ENCODE measurements at regions not wholly inside any gene's neighbourhood (a gene's known extent, or its start where the extent isn't known, plus 50 kb on each side); places are given as distances from the start of the nearest gene placed in this dataset.

DNA sequence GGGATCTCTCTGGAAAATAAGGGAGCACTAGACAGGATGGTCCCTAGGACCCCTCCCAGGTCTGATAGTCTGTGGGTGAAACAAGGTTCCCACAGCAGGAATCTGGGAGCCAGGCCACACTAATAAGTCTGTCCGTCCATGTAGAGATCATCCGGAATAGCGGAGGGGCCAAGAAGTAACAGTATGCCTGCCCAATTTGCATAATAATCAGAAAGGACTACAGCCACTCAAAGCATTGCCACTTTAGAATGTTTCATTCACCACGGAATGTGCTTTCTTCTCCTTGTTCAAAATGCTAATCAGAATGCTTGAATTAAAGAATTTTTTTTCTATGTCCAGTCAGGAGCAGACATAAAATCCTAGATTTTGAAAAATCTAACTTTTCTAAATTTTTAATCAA lies 254.9 kb downstream of the ACTL7B start:
- Histone ChIP-seq H3K9me3 (no peaks in the 10 kb centered on the region), H3K27ac (no peak overlapping the region), H3K36me3 (no peaks in the 10 kb centered on the region), H3K4me1 (no peaks in the 10 kb centered on the region), H3K27me3 (no peaks in the 10 kb centered on the region), H3K4me3 (no peak overlapping the region)
- TF ChIP-seq POLR2AphosphoS5 (IDR thresholded peaks at IDR 0.05): no peak
- no peak for TF ChIP-seq EP300 (IDR thresholded peaks at IDR 0.05; ENCODE audit: low read depth)
- TF ChIP-seq POLR2A (IDR thresholded peaks at IDR 0.05): no peak
- TF ChIP-seq, protein P1, sequence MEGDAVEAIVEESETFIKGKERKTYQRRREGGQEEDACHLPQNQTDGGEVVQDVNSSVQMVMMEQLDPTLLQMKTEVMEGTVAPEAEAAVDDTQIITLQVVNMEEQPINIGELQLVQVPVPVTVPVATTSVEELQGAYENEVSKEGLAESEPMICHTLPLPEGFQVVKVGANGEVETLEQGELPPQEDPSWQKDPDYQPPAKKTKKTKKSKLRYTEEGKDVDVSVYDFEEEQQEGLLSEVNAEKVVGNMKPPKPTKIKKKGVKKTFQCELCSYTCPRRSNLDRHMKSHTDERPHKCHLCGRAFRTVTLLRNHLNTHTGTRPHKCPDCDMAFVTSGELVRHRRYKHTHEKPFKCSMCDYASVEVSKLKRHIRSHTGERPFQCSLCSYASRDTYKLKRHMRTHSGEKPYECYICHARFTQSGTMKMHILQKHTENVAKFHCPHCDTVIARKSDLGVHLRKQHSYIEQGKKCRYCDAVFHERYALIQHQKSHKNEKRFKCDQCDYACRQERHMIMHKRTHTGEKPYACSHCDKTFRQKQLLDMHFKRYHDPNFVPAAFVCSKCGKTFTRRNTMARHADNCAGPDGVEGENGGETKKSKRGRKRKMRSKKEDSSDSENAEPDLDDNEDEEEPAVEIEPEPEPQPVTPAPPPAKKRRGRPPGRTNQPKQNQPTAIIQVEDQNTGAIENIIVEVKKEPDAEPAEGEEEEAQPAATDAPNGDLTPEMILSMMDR (IDR thresholded peaks at IDR 0.05): no peak
- intact Hi-C loops (cut with DNase I; ENCODE audit: low total_unique reads) (no loop called here), in situ Hi-C loops (cut with MboI; ENCODE audit: low pct_ligation_motif_present in 1 of 4, low pct_unique_long_range_greater_than_20kb in 1 of 4, low sequenced_read_pairs in 3 of 4) (no loop called here)
- 83 to 90% methylated on average over 2 to 4 of the region's 4 CpGs for WGBS, 2 donors (ENCODE audit: low coverage in 1 of 2)
- DNase-seq: no peak

DNA sequence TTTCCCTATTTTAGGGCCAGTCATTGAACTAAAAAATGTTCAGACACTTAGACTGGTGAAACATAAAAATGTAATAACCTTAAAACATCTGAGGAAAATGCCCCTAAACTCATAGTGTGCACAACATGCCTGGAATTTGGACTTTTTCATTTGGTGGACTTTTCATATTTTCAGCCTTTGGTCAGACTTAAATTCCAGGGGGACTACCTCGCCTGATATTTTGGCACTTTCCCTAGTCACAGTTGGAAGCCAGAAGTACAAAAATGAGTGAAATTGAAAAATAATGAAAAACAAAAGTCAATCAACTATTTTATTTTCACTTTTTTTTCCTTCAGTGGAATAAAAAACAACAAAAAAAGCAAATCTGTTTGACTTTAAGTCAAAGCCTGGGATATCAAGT lies 256.2 kb downstream of the ACTL7B start:
- no peaks in the 10 kb centered on the region for H3K36me3 ChIP-seq
- DNase-seq: no peak
- no peak for TF ChIP-seq POLR2AphosphoS5 (IDR thresholded peaks at IDR 0.05)
- TF ChIP-seq EP300 (IDR thresholded peaks at IDR 0.05; ENCODE audit: low read depth): no peak
- TF ChIP-seq POLR2A (IDR thresholded peaks at IDR 0.05): no peak
- TF ChIP-seq, protein P1 (IDR thresholded peaks at IDR 0.05): no peak
- H3K4me3 ChIP-seq: no peak overlapping the region
- H3K4me1 ChIP-seq: no peaks in the 10 kb centered on the region
- no peaks in the 10 kb centered on the region for H3K9me3 ChIP-seq
- WGBS, 2 donors (ENCODE audit: low coverage in 1 of 2): 44 to 52% methylated on average over 1 of the region's 1 CpG
- intact Hi-C loops (cut with DNase I; ENCODE audit: low total_unique reads) (no loop called here), in situ Hi-C loops (cut with MboI; ENCODE audit: low pct_ligation_motif_present in 1 of 4, low pct_unique_long_range_greater_than_20kb in 1 of 4, low sequenced_read_pairs in 3 of 4) (no loop called here)
- no peak overlapping the region for H3K27ac ChIP-seq
- no peaks in the 10 kb centered on the region for H3K27me3 ChIP-seq

DNA sequence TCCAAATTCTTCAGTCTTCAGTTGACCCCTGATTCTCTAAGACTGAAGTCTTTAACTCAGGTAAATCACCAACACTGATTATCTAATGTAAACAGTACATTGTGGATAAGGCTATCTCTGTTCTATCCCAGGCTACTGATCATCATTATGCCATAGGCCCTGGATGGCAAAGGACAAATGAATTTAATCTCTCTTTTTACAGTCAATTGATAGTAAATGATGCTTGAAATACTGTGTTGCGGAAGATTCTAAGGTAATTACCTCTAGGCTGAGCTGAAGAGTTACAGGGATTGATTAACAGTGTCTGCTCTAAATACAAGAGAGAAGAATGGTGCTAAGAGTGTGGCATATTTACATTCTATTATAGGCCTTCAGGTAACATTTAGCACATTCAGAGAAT lies 264.7 kb downstream of the ACTL7B start:
- no peak overlapping the region for H3K27ac ChIP-seq
- no peak for DNase-seq
- H3K4me3 ChIP-seq: no peak overlapping the region
- in situ Hi-C loops (cut with MboI; ENCODE audit: low pct_ligation_motif_present in 1 of 4, low pct_unique_long_range_greater_than_20kb in 1 of 4, low sequenced_read_pairs in 3 of 4): no loop called here
- intact Hi-C loops (cut with DNase I; ENCODE audit: low total_unique reads): no loop called here
- no peaks in the 10 kb centered on the region for H3K27me3 ChIP-seq
- H3K9me3 ChIP-seq: no peaks in the 10 kb centered on the region
- H3K4me1 ChIP-seq: no peaks in the 10 kb centered on the region
- H3K36me3 ChIP-seq: no peaks in the 10 kb centered on the region
- no peak for TF ChIP-seq POLR2A (IDR thresholded peaks at IDR 0.05)
- TF ChIP-seq POLR2AphosphoS5 (IDR thresholded peaks at IDR 0.05): no peak
- no peak for TF ChIP-seq EP300 (IDR thresholded peaks at IDR 0.05; ENCODE audit: low read depth)
- TF ChIP-seq, protein P1 (IDR thresholded peaks at IDR 0.05): no peak
- 95 to 100% methylated on average over 1 of the region's 1 CpG for WGBS, 2 donors (ENCODE audit: low coverage in 1 of 2)

DNA sequence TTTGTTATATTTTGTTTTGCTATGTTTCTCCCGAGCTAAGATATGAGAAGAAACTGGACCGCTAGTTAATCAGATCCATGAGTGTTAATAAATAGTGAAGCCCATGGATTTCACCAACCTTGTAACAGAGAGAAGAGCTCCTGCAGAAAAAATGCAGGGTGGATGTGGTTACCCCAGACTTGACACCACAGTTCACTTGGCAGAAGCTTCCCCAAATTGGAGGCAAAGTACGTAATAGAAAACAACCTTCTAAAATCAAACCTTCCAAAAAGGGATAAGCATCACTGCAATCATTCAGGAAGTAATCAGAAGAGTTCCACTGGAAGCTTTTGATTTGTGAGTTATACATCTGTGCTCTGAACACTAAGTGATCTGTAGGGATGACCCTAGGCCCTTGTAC lies 267.5 kb downstream of the ACTL7B start:
- DNase-seq: no peak
- Histone ChIP-seq H3K36me3 (no peaks in the 10 kb centered on the region), H3K27me3 (no peaks in the 10 kb centered on the region), H3K4me1 (no peaks in the 10 kb centered on the region), H3K27ac (no peak overlapping the region), H3K9me3 (no peaks in the 10 kb centered on the region), H3K4me3 (no peak overlapping the region)
- TF ChIP-seq EP300 (IDR thresholded peaks at IDR 0.05; ENCODE audit: low read depth): no peak
- TF ChIP-seq POLR2A (IDR thresholded peaks at IDR 0.05): no peak
- TF ChIP-seq POLR2AphosphoS5 (IDR thresholded peaks at IDR 0.05): no peak
- in situ Hi-C loops (cut with MboI; ENCODE audit: low pct_ligation_motif_present in 1 of 4, low pct_unique_long_range_greater_than_20kb in 1 of 4, low sequenced_read_pairs in 3 of 4) (no loop called here), intact Hi-C loops (cut with DNase I; ENCODE audit: low total_unique reads) (no loop called here)
- WGBS, 2 donors (ENCODE audit: low coverage in 1 of 2): 89 to 90% methylated on average over 2 to 3 of the region's 3 CpGs

DNA sequence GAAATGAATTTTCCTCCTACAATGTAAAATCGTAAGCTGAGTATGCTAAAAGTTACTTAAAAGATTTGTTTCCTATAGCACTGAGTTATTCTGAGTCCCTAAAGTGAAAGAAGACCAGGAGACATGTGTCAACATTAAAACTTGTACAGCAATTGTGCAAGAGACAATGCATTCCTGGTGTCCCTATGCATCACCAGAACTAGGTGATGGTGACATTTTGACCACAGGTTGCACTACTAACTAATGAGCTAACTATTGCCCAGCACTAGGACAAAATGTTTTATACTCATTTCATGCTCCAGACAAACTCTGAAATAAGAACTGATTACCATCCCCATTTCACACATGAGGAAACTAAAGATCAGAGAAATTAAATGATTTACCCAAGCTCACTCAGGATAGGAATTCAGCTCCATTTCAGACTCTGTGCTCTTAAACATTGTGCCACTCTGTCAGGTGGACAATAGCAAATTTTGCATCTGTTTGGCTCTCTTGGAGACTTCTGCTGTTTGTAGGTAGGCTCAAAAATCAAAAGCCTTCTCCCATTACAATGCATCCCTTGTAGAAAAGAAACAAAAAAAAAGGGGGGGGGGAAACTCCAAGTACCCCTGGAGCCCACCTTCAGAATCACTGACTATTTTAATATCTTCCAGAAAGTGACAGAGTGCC lies 269.2 kb downstream of the ACTL7B start:
- intact Hi-C loops (cut with DNase I; ENCODE audit: low total_unique reads) (no loop called here), in situ Hi-C loops (cut with MboI; ENCODE audit: low pct_ligation_motif_present in 1 of 4, low pct_unique_long_range_greater_than_20kb in 1 of 4, low sequenced_read_pairs in 3 of 4) (no loop called here)
- no peaks in the 10 kb centered on the region for H3K4me1 ChIP-seq
- no peak overlapping the region for H3K27ac ChIP-seq
- H3K27me3 ChIP-seq: no peaks in the 10 kb centered on the region
- H3K9me3 ChIP-seq: no peaks in the 10 kb centered on the region
- H3K4me3 ChIP-seq: no peak overlapping the region
- TF ChIP-seq EP300 (IDR thresholded peaks at IDR 0.05; ENCODE audit: low read depth): no peak
- TF ChIP-seq POLR2A (IDR thresholded peaks at IDR 0.05): no peak
- TF ChIP-seq, protein P1 (IDR thresholded peaks at IDR 0.05): no peak
- TF ChIP-seq POLR2AphosphoS5 (IDR thresholded peaks at IDR 0.05): no peak
- no peaks in the 10 kb centered on the region for H3K36me3 ChIP-seq
- 76 to 90% methylated on average over 1 of the region's 1 CpG for WGBS, 2 donors (ENCODE audit: low coverage in 1 of 2)
- DNase-seq: no peak

Measured in transverse colon (tissue), 4 donors.